SH-SY5Y (cell line): ENCODE measurements at regions not wholly inside any gene's neighbourhood (a gene's known extent, or its start where the extent isn't known, plus 50 kb on each side); places are given as distances from the start of the nearest gene placed in this dataset.

Source experiments
- GATA2 ChIP-seq: IDR thresholded peaks from 2 replicates; pipeline ENCODE4 v1.6.1; 2011; ENCODE audit warnings: mild to moderate bottlenecking, low read depth, low read length
- GATA3 ChIP-seq: IDR thresholded peaks from 2 replicates; pipeline ENCODE4 v1.6.1; 2011; ENCODE audit warnings: low read depth, mild to moderate bottlenecking, low read length, moderate library complexity

- TF ChIP-seq GATA2 (no peak), GATA3 (no peak)
These were observed 116.1 kb upstream of the NXT1 start for GRCh38 chr20:23234311-23235078.

- no peak for TF ChIP-seq GATA2
- TF ChIP-seq GATA3, result no peak
These were observed 117.2 kb upstream of the NXT1 start for GRCh38 chr20:23233341-23233740.

- no peak for TF ChIP-seq GATA2
- TF ChIP-seq GATA3, result no peak
These were observed 117.8 kb upstream of the NXT1 start for GRCh38 chr20:23232679-23233308.

GRCh38 chr20:23232219-23232581, 118.4 kb upstream of the NXT1 start:
- TF ChIP-seq GATA3 (no peak), GATA2 (no peak)

- TF ChIP-seq GATA2, result no peak
- no peak for TF ChIP-seq GATA3
These were observed 118.9 kb upstream of the NXT1 start for GRCh38 chr20:23231561-23232218.

GRCh38 chr20:23230766-23231385, 119.7 kb upstream of the NXT1 start:
- no peak for TF ChIP-seq GATA2
- no peak for TF ChIP-seq GATA3

GRCh38 chr20:23229989-23230388, 120.6 kb upstream of the NXT1 start:
- no peak for TF ChIP-seq GATA3
- no peak for TF ChIP-seq GATA2

- TF ChIP-seq GATA3 (no peak), GATA2 (no peak)
These were observed 121.7 kb upstream of the NXT1 start for GRCh38 chr20:23228912-23229311.

GRCh38 chr20:23227976-23228375, 122.6 kb upstream of the NXT1 start:
- TF ChIP-seq GATA3 (no peak), GATA2 (no peak)

- TF ChIP-seq GATA2, result no peak
- TF ChIP-seq GATA3, result no peak
These were observed 123.3 kb upstream of the NXT1 start for GRCh38 chr20:23227274-23227673.

- TF ChIP-seq GATA2, result no peak
- TF ChIP-seq GATA3, result no peak
These were observed 123.9 kb upstream of the NXT1 start for GRCh38 chr20:23226612-23227265.

GRCh38 chr20:23225407-23226060, 125.1 kb upstream of the NXT1 start:
- no peak for TF ChIP-seq GATA3
- no peak for TF ChIP-seq GATA2

- no peak for TF ChIP-seq GATA3
- no peak for TF ChIP-seq GATA2
These were observed 125.8 kb upstream of the NXT1 start for GRCh38 chr20:23224806-23225205.

- no peak for TF ChIP-seq GATA2
- no peak for TF ChIP-seq GATA3
These were observed 126.5 kb upstream of the NXT1 start for GRCh38 chr20:23223908-23224580.
